GM18499 (cell line): ENCODE measurements at regions not wholly inside any gene's neighbourhood (a gene's known extent, or its start where the extent isn't known, plus 50 kb on each side); places are given as distances from the start of the nearest gene placed in this dataset.

Experiments
- ATAC-seq: cut with Tn5 transposase; IDR thresholded peaks from one replicate; pipeline ENCODE4 v1.9.1; 2021; ENCODE audit warnings: moderate number of reproducible peaks; ENCODE audit not compliant: insufficient read depth, unreplicated experiment

DNA sequence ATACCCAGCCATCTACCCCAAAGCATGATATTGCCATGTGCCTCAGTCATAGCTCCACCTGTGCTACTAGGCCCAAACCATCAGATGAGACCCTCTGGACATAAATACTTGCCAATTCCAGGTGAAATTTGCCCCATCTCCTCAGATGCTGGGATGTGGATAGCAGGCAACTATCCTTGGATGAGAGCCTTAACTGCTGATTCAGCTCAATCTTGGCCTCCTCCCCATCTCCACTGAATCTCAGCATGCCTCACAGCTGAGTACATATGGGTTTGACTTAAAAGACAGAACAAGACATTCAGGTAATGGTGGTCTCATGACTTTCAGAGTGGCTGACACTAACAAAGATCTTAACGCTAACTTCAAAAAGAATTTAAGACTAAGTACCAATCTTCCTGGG is 50.8 kb upstream of the KLHL13 start:
- ATAC-seq = no peak

DNA sequence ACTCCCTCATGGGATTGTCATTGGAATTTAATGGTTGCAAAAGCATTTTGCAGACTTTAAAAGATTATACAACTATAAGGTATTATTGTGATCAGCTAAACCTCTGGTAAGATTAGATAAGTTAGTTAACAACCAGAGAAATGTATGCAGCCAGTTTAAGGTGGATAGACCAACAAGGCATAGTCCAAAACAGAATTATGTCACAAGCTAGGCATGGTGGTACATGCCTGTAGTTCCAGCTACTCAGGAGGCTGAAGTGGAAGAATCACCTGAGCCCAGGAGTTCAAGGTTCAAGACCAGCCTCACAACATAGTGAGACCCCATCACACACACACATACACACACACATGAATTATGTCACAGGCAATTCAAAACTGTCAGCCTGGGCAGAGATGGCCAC is 54.7 kb upstream of the KLHL13 start:
- no peak for ATAC-seq

DNA sequence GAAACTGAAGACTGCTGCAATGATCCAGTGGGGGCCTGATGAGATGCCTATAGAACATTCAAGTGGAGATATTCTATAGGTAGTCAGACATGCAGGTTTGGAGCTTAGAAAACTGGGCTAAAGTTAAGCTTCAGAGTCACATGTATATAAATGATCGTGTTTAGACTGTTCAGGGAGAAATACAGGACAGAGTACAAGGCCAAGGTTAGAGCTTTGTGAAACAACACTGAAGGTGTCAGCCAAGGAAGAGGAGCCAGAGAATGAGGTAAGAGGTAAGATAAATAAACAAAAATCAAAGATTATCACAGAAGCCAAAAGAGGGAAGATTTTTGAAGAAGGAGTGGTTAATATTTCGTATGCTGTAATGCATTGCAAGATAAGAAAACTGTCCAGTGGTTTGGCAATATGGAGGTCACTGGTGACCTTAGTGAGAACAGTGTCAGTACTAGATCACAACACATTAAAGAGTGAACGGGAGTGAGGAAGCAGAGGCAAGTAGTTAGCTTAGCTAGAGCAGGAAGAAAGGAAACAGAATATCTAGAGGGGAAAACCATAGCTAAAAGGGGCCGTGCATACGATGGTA is 58.0 kb upstream of the KLHL13 start:
- ATAC-seq = no peak

DNA sequence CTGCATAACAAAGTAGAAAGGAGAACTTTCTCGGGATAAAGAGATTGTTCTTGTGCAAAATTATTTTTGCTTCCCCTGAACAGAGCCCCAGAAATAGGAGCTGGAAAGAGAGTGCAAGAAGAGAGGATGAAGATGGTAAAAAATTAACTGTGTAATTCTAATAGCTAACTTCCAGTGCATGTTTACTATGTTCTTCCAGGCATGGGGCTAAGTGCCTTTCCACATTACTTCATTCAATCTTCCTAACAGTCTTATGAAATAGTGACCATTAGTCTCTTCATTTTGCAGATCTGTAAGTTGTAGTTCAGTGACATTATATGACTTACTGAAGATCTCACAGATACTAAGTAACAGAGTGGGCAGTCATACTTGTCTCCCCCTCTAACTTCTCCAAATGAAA is 61.1 kb upstream of the KLHL13 start:
- ATAC-seq = no peak

DNA sequence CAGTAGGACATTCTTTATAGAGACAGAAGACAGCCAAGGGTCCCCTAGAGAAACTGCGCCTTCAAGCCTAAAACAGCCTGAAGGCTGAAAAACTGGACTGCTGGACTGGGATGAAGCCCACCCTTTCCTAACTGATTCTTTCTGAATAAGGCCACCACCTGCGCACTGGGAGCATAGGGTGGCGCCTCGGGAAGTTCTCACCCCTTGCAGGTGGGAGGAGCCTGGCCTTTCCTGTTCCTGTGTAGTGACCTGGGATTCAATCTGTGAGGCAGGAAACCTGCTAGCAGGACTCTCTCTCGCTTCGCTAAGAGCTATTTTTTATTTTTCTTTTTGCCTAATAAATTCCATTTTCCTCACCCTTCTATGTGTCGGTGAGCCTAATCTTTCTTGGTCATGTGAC is 61.8 kb upstream of the KLHL13 start:
- no peak for ATAC-seq

DNA sequence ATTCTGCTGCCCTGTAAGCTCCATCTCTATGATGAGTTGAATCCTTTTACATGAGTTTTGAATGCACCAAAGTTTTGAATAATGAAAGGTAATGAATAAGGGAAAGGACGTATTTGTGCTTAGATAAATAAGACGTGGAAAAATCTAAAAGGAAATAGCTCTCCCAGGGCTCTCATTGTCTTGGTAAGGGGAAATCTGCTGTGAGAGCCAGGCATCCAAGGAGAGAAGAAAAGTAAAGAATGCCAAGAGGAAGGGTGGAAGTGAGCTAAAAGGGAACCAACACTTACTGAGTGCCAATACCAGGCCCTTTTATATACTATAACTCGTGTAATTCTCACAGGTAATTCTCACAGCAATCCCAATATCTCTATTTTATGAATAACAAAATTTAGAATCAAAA is 62.6 kb upstream of the KLHL13 start:
- no peak for ATAC-seq

DNA sequence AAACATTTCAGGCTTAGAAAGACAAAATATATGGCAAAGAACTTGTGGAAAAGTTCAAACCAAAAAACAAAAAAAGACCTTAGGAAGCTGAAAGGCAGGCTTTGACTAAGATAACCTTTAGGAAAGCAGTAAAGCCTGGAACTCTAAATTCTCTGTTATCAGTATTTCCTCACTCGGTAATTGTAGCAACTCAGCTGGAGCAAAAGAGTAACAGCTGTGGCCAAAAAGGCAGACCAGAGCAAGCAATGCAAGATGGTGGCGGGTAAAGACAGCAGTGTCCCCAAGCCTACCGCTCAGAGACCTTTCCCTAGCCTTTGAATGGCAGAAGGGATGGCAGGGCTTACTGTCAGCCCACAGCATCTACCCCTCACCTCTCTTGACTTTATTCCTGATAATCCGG is 63.1 kb upstream of the KLHL13 start:
- no peak for ATAC-seq

DNA sequence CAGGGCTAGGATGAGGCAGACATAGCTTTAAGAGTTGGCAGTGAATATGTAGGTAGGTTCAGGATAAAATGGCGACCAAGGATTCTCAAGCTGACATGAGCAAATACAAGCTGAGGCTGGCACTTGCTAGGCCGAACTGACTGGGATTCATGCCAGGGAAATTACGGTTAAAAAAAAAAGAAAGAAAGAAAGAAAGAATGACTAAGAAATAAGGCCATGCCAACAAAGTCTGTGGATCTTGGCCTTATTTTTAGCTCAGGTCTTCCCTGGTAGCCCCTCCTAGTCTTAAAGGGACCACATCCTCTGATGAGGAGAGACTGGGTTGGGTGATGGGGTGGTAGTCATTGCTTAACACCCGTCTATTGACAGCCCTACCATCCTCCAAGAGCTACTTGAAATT is 64.4 kb upstream of the KLHL13 start:
- no peak for ATAC-seq

DNA sequence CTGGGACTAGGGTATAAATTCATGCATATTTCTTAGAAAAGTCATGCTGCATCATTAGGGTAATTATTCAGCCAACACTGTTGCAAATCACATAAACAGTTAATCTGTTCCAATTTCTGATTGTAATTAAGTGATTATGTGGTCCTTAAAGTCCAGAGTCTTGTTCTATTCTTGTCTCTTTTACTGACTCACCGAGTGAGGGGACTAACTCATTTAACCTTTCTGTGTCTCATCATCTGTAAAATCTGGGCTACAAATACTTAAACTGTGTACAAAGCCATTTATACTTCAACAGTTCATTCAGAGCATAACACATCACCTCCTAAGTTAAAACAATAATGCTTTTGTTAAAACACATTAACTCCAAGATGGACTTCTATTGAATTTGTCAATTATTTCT is 65.4 kb upstream of the KLHL13 start:
- ATAC-seq = no peak

DNA sequence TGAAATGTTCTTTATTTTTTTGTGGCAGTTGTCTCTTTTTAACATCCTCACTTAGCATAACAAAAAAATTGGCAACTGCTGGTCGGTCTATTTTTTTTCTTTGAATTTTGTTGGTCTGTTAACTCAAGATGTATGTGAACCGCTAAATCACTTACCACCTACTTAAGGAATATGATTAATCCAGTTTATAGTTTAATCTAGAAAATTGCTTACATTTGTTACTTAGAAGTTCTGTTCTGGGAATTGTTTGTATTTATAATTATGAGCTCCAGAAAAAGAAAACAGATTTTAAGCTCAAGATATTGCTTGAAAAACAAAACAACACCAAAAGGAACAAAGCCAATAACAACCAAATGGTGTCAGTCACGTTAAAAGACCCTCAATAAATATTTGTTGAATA is 66.1 kb upstream of the KLHL13 start:
- no peak for ATAC-seq

DNA sequence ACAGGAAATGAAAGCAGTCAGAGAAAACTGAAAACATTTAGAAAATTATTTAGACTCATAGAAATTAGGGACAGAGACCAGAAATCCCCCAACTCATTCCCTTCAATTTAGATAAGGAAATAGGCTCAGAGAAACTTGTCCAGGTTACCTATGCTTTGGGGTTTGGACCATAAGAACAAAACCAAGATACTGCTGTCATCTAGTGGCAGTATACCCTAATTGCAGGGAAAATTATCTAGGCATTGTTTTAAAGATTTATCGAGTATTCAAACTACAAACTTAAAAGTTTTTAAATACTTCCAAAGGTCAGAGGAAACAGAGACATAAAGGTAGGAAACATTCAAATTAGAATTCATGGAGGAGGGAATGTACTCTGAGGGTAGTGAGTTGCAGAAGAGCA is 67.0 kb upstream of the KLHL13 start:
- no peak for ATAC-seq

DNA sequence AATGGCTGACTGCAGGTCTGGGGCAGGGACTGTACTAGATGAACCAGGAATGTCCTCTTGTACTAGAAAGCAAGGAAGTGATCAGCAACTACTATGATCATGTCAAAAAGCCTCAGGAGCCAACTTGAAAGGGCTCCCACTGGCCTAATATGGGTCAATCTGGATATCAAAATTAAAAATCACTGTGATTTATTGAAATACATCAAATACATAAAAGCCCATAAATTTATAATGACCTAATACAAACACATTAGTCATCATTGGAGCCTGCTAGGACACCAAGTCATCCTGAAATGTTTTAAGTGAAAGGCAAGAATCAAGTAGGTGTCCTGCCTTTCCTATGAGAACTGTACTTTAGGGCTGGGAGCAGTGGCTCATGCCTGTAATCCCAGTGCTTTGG is 70.5 kb upstream of the KLHL13 start:
- no peak for ATAC-seq

DNA sequence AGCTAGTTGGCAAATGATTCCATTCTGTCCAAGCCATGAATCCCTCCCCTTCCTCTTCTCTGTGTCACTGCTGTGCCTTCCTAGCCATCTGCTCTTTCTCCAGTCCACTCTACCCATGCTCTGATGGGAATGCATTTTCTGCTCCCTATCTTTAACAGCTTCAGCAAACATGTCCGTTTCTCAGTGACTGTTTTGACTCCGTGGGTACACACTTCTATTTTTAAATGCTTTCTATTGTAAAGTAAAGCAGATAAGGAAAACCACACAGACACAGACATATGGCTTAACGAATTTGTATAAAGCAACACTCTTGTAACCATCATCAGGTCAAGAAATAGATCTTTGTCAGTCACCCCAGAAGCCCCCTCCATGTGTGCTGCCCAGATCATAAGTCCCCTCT is 72.4 kb upstream of the KLHL13 start:
- no peak for ATAC-seq

DNA sequence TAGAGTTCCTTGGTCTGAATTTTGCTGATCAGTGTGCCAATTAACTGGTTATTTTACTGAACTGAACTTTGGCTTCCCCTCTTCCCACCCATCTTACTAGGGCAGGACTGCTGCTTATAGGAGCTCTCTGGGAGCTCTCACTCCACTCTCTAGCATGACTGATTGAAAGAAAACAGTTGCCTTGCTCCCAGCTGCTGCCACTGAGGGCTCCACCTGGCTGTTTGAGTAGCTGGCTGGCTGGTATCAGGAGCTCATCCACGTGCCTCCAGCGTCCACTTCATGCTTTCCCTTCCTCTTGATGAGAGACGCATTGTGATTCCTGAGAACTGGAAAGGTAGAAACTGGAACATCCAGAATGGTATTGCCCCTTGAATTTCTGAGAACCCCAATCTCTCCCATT is 73.0 kb upstream of the KLHL13 start:
- no peak for ATAC-seq

DNA sequence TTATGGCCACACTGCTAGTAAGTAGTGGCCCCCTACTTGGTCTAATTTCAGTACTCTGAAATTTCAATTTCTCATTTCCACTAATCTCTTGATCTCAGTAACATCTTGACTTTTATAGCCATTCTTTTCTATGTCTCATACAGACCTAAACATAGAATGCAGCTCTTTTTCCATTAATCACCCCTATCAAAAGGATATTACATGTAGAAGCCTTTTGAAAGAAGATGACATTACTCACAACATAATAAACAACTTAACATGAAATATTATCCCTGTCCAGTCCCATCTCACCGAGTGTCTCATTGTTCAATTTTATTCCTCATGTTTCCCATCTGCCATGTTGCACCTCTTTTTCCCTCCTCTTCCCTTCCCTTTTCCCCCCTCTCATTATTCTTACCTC is 81.1 kb upstream of the KLHL13 start:
- ATAC-seq = no peak

DNA sequence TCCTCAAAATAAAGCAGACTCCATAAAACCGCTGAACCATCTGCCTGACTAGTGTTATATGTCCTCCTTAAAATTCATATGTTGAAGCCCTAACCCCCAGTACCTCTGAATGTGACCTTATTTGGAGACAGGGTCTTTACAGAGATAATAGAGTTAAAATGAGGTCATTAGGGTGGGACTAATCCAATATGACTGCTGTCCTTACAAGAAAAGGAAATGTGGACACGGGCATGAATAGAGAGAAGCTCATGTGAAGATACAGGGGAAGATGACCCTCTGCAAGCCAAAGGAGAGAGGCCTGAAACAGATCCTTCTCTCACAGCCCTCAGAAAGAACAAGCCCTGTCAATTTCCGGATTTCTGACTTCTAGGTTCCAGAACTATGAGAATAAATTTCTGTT is 82.0 kb upstream of the KLHL13 start:
- ATAC-seq = no peak

DNA sequence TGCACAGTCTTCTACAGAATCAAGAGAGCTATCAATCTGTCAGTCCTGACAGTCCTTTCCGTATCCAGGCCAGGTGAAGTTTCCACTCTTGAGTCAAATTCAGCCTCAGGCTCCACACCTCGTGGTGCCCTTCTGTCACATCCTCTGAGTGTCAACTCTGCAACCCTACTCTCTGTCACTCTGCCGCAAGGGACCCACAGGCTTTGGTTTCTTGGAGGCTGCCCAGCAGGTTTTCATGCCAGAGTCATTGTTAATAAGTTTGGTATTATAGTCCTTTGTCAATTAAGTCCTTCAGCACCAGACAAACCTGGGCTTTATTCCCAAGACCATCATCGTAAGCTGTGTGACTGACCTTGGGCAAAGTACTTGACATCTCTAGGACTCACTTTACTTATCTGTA is 83.4 kb upstream of the KLHL13 start:
- ATAC-seq = no peak

DNA sequence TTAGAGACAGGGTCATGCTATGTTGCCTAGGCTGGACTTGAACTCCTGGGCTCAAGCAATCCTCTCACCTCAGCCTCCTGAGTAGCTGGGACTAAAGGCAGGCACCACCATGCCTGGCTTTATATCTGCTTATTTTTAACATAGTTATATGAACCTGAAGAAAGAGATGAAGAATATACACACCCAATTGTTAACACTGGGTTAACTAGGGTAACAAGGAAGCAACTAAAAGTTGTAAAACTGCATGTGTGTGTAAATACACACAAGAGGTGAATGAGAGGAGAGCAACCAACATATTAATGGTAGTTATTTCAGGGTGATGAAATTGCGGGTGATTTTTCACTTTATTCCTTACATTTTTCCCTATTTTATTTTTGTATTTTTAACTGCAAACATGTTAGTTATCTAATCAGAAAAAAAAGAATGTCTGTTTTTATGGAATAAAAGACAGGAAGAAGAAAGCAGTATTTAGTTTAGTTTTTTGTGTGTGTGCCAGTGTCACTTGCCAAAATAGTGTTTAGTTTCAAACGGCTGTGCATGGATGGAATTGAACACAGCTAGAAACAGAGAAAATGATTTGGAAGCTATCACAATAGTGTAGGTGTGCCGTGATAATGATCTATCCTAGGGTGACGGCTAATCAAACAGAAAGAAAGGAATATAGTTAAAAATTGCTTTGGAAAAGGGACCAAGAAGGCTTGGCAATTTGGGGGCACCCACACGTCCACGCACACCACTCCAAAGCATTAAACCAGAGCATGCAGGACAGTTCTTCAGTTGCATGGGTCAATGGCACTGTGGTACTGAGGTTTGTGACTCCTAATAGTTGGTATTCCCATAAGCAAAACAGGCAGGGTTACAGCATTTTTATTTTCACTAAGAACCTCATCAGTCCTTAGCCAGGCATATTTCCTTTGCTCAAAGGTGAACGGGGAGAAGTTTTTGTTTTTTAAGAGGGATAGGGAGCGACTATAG is 89.1 kb upstream of the KLHL13 start:
- ATAC-seq = no peak

DNA sequence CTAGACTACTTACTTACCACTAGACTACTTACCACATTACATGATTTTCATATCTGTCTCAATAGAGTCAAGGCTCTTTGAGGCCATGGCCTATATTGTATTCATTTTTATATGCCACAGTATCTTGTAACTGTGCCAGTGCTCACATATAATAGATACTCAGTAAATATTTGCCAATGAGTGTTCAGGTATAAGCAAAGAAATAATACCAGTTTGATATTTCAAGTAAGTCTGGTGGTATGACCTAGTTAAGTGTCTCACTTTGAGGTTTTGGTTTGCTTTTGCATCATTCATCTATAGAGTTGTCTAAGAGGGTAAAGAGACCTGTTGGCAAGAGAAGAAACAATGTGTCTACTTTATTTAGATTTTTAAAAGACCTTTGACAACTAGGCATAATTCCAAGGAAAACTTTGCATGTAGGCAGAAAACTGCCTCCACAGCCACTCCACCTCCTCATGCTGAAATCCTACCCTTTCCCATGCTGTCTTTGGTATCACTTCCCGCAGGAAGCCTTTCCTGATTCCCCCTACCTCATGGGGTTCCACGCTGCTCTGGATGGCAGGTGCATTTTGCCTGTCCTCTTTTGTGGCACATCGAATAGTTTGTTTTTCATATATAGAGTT is 91.3 kb upstream of the KLHL13 start:
- ATAC-seq = no peak

DNA sequence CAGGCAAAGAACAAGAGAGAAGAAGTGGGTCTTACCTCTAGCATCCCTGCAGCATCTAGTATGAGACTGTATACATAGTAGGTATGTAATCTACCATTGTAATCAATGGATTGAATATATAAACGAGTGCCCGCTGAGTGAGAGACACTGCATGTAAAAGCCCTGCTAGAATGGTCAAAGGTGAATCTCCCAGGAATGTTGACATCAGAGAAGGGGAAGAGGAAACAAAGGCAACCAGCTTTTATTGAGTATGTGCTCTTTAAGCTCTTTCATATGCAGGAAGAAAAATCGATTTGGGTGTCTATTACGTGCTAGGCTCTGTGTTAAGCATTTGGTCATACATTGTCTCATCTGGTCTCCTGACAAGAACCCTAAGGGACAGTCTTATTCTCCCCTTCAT is 91.9 kb upstream of the KLHL13 start:
- no peak for ATAC-seq
